Smooth muscle cell (in vitro differentiated cells): ENCODE measurements at regions not wholly inside any gene's neighbourhood (a gene's known extent, or its start where the extent isn't known, plus 50 kb on each side); places are given as distances from the start of the nearest gene placed in this dataset.

ENCODE experiments used
- DNase-seq: peaks from one replicate; lab custom pipeline; 2025; ENCODE audit not compliant: unreplicated experiment; lab: John Stamatoyannopoulos, UW
- H2AFZ ChIP-seq: fragments of 200-600 bp; sonication (generic); 2 replicates; pipeline ENCODE4 v1.6.0; 2016; ENCODE audit warnings: antibody characterized with exemption, low read depth, mild to moderate bottlenecking
- H3F3A ChIP-seq: fragments of 200-600 bp; sonication (generic); 2 replicates; pipeline ENCODE4 v1.6.0; 2017; ENCODE audit warnings: antibody characterized with exemption, low read depth
- H3K27ac ChIP-seq: fragments of 200-600 bp; sonication (generic); 2 replicates; pipeline ENCODE4 v1.5.1; 2016; ENCODE audit warnings: low read depth, mild to moderate bottlenecking
- H3K27me3 ChIP-seq: fragments of 200-600 bp; sonication (generic); 2 replicates; pipeline ENCODE4 v1.6.1; 2016; ENCODE audit warnings: low read depth, mild to moderate bottlenecking
- H3K36me3 ChIP-seq: fragments of 200-600 bp; sonication (generic); 2 replicates; pipeline ENCODE4 v1.5.1; 2016; ENCODE audit warnings: low read depth
- H3K4me1 ChIP-seq: fragments of 200-600 bp; sonication (generic); 2 replicates; pipeline ENCODE4 v1.5.1; 2016; ENCODE audit warnings: low read depth
- H3K4me2 ChIP-seq: fragments of 200-600 bp; sonication (generic); 2 replicates; pipeline ENCODE4 v1.6.0; 2016; ENCODE audit warnings: mild to moderate bottlenecking
- H3K4me3 ChIP-seq: fragments of 200-600 bp; sonication (generic); 2 replicates; pipeline ENCODE4 v1.5.1; 2016; ENCODE audit warnings: mild to moderate bottlenecking
- H3K79me2 ChIP-seq: fragments of 200-600 bp; sonication (generic); 2 replicates; pipeline ENCODE4 v1.6.0; 2016; ENCODE audit warnings: low read depth, mild to moderate bottlenecking
- H3K9ac ChIP-seq: fragments of 200-600 bp; sonication (generic); 2 replicates; pipeline ENCODE4 v1.6.0; 2016; ENCODE audit warnings: low read depth
- H3K9me3 ChIP-seq: fragments of 200-600 bp; sonication (generic); replicated peaks from 2 replicates; pipeline ENCODE4 v1.5.1; 2016; ENCODE audit warnings: low read depth
- H4K20me1 ChIP-seq: fragments of 200-600 bp; sonication (generic); 2 replicates; pipeline ENCODE4 v1.6.0; 2016; ENCODE audit warnings: low read depth
- CTCF ChIP-seq: fragments of 200-600 bp; sonication (generic); IDR thresholded peaks from 2 replicates; pipeline ENCODE4 v1.5.1; 2017; ENCODE audit warnings: borderline replicate concordance, mild to moderate bottlenecking, antibody characterized with exemption; ENCODE audit not compliant: insufficient read depth, poor library complexity, severe bottlenecking
- WGBS: methylation state at CpG from one replicate; pipeline ENCODE4 v1.1.7; 2016; ENCODE audit warnings: low lambda C conversion rate; 5-methylcytosine and 5-hydroxymethylcytosine counted together

DNA sequence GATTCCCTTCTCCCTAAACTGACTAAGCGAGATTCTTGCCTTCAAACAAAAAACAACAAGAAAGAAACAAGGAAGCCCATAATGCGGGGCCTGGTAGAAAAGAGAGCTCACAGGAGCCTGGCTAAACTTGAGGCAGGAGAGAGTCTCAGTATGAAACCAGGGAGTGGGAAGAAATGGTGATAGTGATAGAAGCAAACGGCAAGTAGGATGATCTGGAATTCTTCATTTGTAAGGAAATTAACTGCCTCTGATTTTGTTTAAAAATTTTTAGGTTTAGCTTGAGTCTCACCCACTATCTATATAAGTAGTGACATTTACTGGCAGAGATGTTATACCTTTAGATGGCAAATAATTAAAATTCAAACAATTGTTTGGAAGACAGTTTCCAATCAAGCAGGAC, 1356.5 kb upstream of the LRRTM1 start:
- Histone ChIP-seq H3K4me1 (no peaks in the 10 kb centered on the region), H3K4me3 (no peak overlapping the region), H4K20me1 (no peaks in the 10 kb centered on the region), H3K27ac (no peak overlapping the region), H3F3A (no peaks in the 10 kb centered on the region), H3K27me3 (no peaks in the 10 kb centered on the region), H3K4me2 (no peak overlapping the region), H3K9me3 (peaks cover 4% of the 10 kb centered on the region), H3K79me2 (no peaks in the 10 kb centered on the region), H3K36me3 (no peaks in the 10 kb centered on the region), H2AFZ (no peak overlapping the region), H3K9ac (no peak overlapping the region)
- TF ChIP-seq CTCF: no peak
- no peak for DNase-seq
- WGBS: 94% methylated on average over 3 of the region's 3 CpGs

GRCh38 chr2:81658227-81658626, 1353.7 kb upstream of the LRRTM1 start:
- no peak overlapping the region for H3K4me2 ChIP-seq

GRCh38 chr2:81650048-81650971, 1345.8 kb upstream of the LRRTM1 start:
- DNase-seq: no peak
- Histone ChIP-seq H3K79me2 (no peaks in the 10 kb centered on the region), H3K27ac (peak overlapping the region; percentile 44), H3F3A (no peaks in the 10 kb centered on the region), H3K4me1 (peaks cover 11% of the 10 kb centered on the region), H3K4me3 (no peak overlapping the region), H3K27me3 (no peaks in the 10 kb centered on the region), H3K36me3 (no peaks in the 10 kb centered on the region), H3K9ac (no peak overlapping the region), H3K9me3 (no peaks in the 10 kb centered on the region), H3K4me2 (no peak overlapping the region), H2AFZ (no peak overlapping the region), H4K20me1 (no peaks in the 10 kb centered on the region)
- TF ChIP-seq CTCF: no peak
- 69% methylated on average over 6 of the region's 6 CpGs for WGBS

More at GRCh38 chr2:81658227-81658626, 1353.7 kb upstream of the LRRTM1 start:
- peak overlapping the region; percentile 52 for H3K27ac ChIP-seq
- DNase-seq: no peak
- 75% methylated on average over 4 of the region's 4 CpGs for WGBS
- H3K9ac ChIP-seq: no peak overlapping the region
- H3K9me3 ChIP-seq: peaks cover 4% of the 10 kb centered on the region
- H3K79me2 ChIP-seq: no peaks in the 10 kb centered on the region
- H3K4me1 ChIP-seq: no peaks in the 10 kb centered on the region
- H3F3A ChIP-seq: no peaks in the 10 kb centered on the region
- no peak overlapping the region for H2AFZ ChIP-seq
- no peaks in the 10 kb centered on the region for H3K27me3 ChIP-seq
- H3K36me3 ChIP-seq: no peaks in the 10 kb centered on the region
- no peak for TF ChIP-seq CTCF
- no peaks in the 10 kb centered on the region for H4K20me1 ChIP-seq
- H3K4me3 ChIP-seq: no peak overlapping the region

DNA sequence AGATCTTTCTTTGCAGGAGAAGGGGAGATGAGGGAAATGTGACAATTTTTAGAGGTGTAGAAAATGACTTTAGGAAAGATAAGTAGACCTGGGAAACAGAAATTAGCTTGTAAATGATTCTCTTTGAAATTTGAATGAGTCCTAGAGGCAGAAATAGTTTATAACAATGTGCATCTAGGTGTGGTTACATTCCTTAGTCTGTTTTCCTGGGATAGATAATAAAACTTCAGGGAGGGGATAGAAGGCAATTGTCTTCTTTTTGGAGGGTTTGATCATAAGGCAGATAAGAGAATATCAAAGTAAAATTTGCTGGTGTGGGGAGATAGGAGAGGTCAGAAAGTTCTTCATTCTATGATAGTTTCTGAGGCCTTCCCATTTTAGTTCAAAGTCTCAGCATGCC, 1344.3 kb upstream of the LRRTM1 start:
- peaks cover 11% of the 10 kb centered on the region for H3K4me1 ChIP-seq
- H3F3A ChIP-seq: no peaks in the 10 kb centered on the region
- no peak overlapping the region for H3K27ac ChIP-seq
- H3K27me3 ChIP-seq: no peaks in the 10 kb centered on the region
- no peak overlapping the region for H3K9ac ChIP-seq
- H3K4me3 ChIP-seq: no peak overlapping the region
- H4K20me1 ChIP-seq: no peaks in the 10 kb centered on the region
- H3K4me2 ChIP-seq: no peak overlapping the region
- no peaks in the 10 kb centered on the region for H3K9me3 ChIP-seq
- no peaks in the 10 kb centered on the region for H3K79me2 ChIP-seq
- H2AFZ ChIP-seq: no peak overlapping the region
- DNase-seq: no peak
- no peak for TF ChIP-seq CTCF
- H3K36me3 ChIP-seq: no peaks in the 10 kb centered on the region
